H1 (cell line): ENCODE measurements at regions not wholly inside any gene's neighbourhood (a gene's known extent, or its start where the extent isn't known, plus 50 kb on each side); places are given as distances from the start of the nearest gene placed in this dataset.

Source experiments
- CTCF ChIA-PET: fragments of 300-600 bp; sonication (Branson Sonifier 250); formaldehyde crosslinking; loops from one replicate; lab custom pipeline; 2021; ENCODE audit not compliant: partially characterized antibody; lab: Charles Lee
- POLR2A ChIA-PET: fragments of 300-600 bp; sonication (Branson Sonifier 250); formaldehyde crosslinking; loops from one replicate; lab custom pipeline; 2021; ENCODE audit warnings: inconsistent platforms; ENCODE audit not compliant: partially characterized antibody; lab: Charles Lee
- DNase-seq, 2 experiments: peaks; one replicate each; pipeline versions ENCODE4 v3.0.0 to v3.0.0-alpha.2; 2010 to 2022; ENCODE audit warnings: low spot score in 2 of 2, low read depth in 1 of 2, mixed read lengths in 1 of 2
- FAIRE-seq: peaks from 2 replicates; lab custom pipeline; 2011; peaks lifted over from hg19 to GRCh38; lab: Jason Lieb, UNC
- H2AFZ ChIP-seq: 2 replicates; pipeline ENCODE4 v1.8.1; 2012; ENCODE audit warnings: low read length, inconsistent platforms
- H2AK5ac ChIP-seq: 2 replicates; pipeline ENCODE4 v1.6.1; 2013; ENCODE audit warnings: low read depth, low read length
- H2BK120ac ChIP-seq: replicated peaks from 2 replicates; pipeline ENCODE3; 2013; ENCODE audit warnings: low read depth, low read length, inconsistent platforms
- H2BK12ac ChIP-seq: 2 replicates; pipeline ENCODE4 v1.6.1; 2013; ENCODE audit warnings: low read depth, low read length
- H2BK15ac ChIP-seq: 2 replicates; pipeline ENCODE4 v1.6.1; 2013; ENCODE audit warnings: low read length
- H2BK20ac ChIP-seq: 2 replicates; pipeline ENCODE4 v1.6.1; 2013; ENCODE audit warnings: low read length
- H2BK5ac ChIP-seq: 2 replicates; pipeline ENCODE4 v1.6.1; 2013; ENCODE audit warnings: low read depth, low read length
- H3K14ac ChIP-seq: 2 replicates; pipeline ENCODE4 v1.6.1; 2013; ENCODE audit warnings: inconsistent platforms; ENCODE audit not compliant: insufficient read length
- H3K18ac ChIP-seq: 2 replicates; pipeline ENCODE4 v1.6.1; 2013; ENCODE audit warnings: low read length; ENCODE audit errors: extremely low read depth
- H3K23ac ChIP-seq: 2 replicates; pipeline ENCODE4 v1.6.1; 2013; ENCODE audit warnings: inconsistent platforms; ENCODE audit not compliant: insufficient read length
- H3K23me2 ChIP-seq: 2 replicates; pipeline ENCODE4 v1.6.1; 2013; ENCODE audit warnings: low read depth, low read length
- H3K27ac ChIP-seq: 2 replicates; pipeline ENCODE4 v1.6.1; 2011; ENCODE audit warnings: low read depth, low read length, inconsistent platforms
- H3K27me3 ChIP-seq, 4 experiments: replicated peaks in 1 of 4; 1 replicate in 1 of 4; 2 replicates in 3 of 4; pipeline versions ENCODE4 v1.6.1 to v1.8.1; 2011 to 2013; ENCODE audit warnings: low read length in 3 of 4, mild to moderate bottlenecking in 3 of 4, inconsistent platforms in 2 of 4, mixed read lengths in 2 of 4, moderate library complexity in 1 of 4; ENCODE audit not compliant: control insufficient read depth in 3 of 4, insufficient read depth in 3 of 4; ENCODE audit errors: extremely low read depth in 1 of 4
- H3K36me3 ChIP-seq, 4 experiments: 2 replicates each; pipeline versions ENCODE4 v1.6.1 to v1.8.1; 2011 to 2013; ENCODE audit warnings: mild to moderate bottlenecking in 4 of 4, low read length in 3 of 4, moderate library complexity in 2 of 4, control low read depth in 1 of 4, inconsistent platforms in 1 of 4; ENCODE audit not compliant: insufficient read depth in 4 of 4, control insufficient read depth in 2 of 4
- H3K4ac ChIP-seq: replicated peaks from 2 replicates; pipeline ENCODE3; 2013; ENCODE audit warnings: low read length, low read depth, mixed read lengths, inconsistent platforms; ENCODE audit not compliant: insufficient read length
- H3K4me1 ChIP-seq, 4 experiments: replicated peaks in 1 of 4; 1 replicate in 1 of 4; 2 replicates in 3 of 4; pipeline versions ENCODE4 v1.6.1 to v1.8.1; 2011 to 2013; ENCODE audit warnings: low read length in 3 of 4, inconsistent platforms in 2 of 4, mixed read lengths in 1 of 4; ENCODE audit not compliant: insufficient read depth in 4 of 4, control insufficient read depth in 3 of 4
- H3K4me2 ChIP-seq, 2 experiments: 2 replicates each; pipeline versions ENCODE4 v1.6.1 to v1.8.1; 2011 to 2013; ENCODE audit warnings: low read depth in 2 of 2, low read length in 2 of 2, control low read depth in 1 of 2, inconsistent platforms in 1 of 2, mild to moderate bottlenecking in 1 of 2; ENCODE audit not compliant: insufficient read depth in 1 of 2
- H3K4me3 ChIP-seq, 4 experiments: fragments of 200-600, 300-600 bp in 1 of 4; sonication (generic), shearing (Covaris generic), sonication (Bioruptor Twin) in 1 of 4; 2 replicates each; pipeline versions ENCODE4 v1.5.1 to v1.8.1; 2011 to 2016; ENCODE audit warnings: low read length in 4 of 4, low read depth in 3 of 4, control low read depth in 2 of 4, inconsistent platforms in 2 of 4, mild to moderate bottlenecking in 2 of 4, mixed read lengths in 1 of 4, moderate library complexity in 1 of 4; ENCODE audit not compliant: insufficient read depth in 2 of 4; ENCODE audit errors: extremely low read depth in 1 of 4
- H3K56ac ChIP-seq: replicated peaks from 2 replicates; pipeline ENCODE3; 2013; ENCODE audit warnings: low read depth, mild to moderate bottlenecking, mixed read lengths, low read length, inconsistent platforms; ENCODE audit not compliant: insufficient read length
- H3K79me1 ChIP-seq: 2 replicates; pipeline ENCODE4 v1.6.1; 2013; ENCODE audit warnings: low read depth, low read length, control low read depth
- H3K79me2 ChIP-seq, 2 experiments: 2 replicates each; pipeline versions ENCODE4 v1.6.1 to v1.8.1; 2012 to 2013; ENCODE audit warnings: low read length in 2 of 2, mild to moderate bottlenecking in 2 of 2, inconsistent platforms in 1 of 2; ENCODE audit not compliant: insufficient read depth in 2 of 2, control insufficient read depth in 1 of 2
- H3K9ac ChIP-seq, 4 experiments: replicated peaks in 1 of 4; 1 replicate in 1 of 4; 2 replicates in 3 of 4; pipeline versions ENCODE4 v1.6.1 to v1.8.1; 2011 to 2013; ENCODE audit warnings: low read depth in 3 of 4, low read length in 3 of 4, control low read depth in 2 of 4, mild to moderate bottlenecking in 2 of 4, moderate library complexity in 2 of 4, inconsistent platforms in 1 of 4; ENCODE audit errors: extremely low read depth in 1 of 4
- H3K9me3 ChIP-seq, 2 experiments: 2 replicates each; pipeline versions ENCODE4 v1.6.1 to v1.8.1; 2012 to 2013; ENCODE audit warnings: mild to moderate bottlenecking in 2 of 2, moderate library complexity in 2 of 2, control low read depth in 1 of 2, inconsistent platforms in 1 of 2, low read depth in 1 of 2, low read length in 1 of 2, mixed read lengths in 1 of 2; ENCODE audit not compliant: insufficient read depth in 2 of 2
- H4K20me1 ChIP-seq, 2 experiments: replicated peaks in 1 of 2; 2 replicates each; pipeline versions ENCODE3 to v1.8.1; 2011 to 2013; ENCODE audit warnings: inconsistent platforms in 2 of 2, low read length in 2 of 2, mild to moderate bottlenecking in 1 of 2; ENCODE audit not compliant: insufficient read depth in 2 of 2, control insufficient read depth in 1 of 2
- H4K5ac ChIP-seq: 2 replicates; pipeline ENCODE4 v1.6.1; 2013; ENCODE audit warnings: low read length, low read depth, mixed read lengths, inconsistent platforms; ENCODE audit not compliant: insufficient read length
- H4K8ac ChIP-seq: 2 replicates; pipeline ENCODE4 v1.8.0; 2013; ENCODE audit warnings: mild to moderate bottlenecking, moderate library complexity, low read length, inconsistent platforms; ENCODE audit not compliant: insufficient read depth; ENCODE audit errors: extremely low read depth
- H4K91ac ChIP-seq: replicated peaks from 2 replicates; pipeline ENCODE3; 2013; ENCODE audit warnings: low read length, mixed read lengths, inconsistent platforms; ENCODE audit not compliant: insufficient read length
- ATF2 ChIP-seq: IDR thresholded peaks from 2 replicates; pipeline ENCODE4 v1.6.1; 2012; ENCODE audit warnings: low read length, inconsistent platforms
- ATF3 ChIP-seq: IDR thresholded peaks from 2 replicates; pipeline ENCODE4 v1.6.1; 2011; ENCODE audit warnings: low read depth, mild to moderate bottlenecking, low read length; ENCODE audit not compliant: insufficient read depth
- CBX8 ChIP-seq: fragments of 300-800, 300-1000 bp; sonication (generic); IDR thresholded peaks from 2 replicates; pipeline ENCODE4 v1.7.1; 2016; ENCODE audit warnings: low read depth, low read length, borderline replicate concordance
- CHD1 ChIP-seq: IDR thresholded peaks from 2 replicates; pipeline ENCODE4 v1.6.1; 2012; ENCODE audit warnings: low read depth, low read length, improper control_type of control experiment
- FOSL1 ChIP-seq: IDR thresholded peaks from 2 replicates; pipeline ENCODE4 v1.6.1; 2011; ENCODE audit warnings: mild to moderate bottlenecking, low read depth, low read length, moderate library complexity; ENCODE audit not compliant: insufficient read depth
- KDM5A ChIP-seq: fragments of 200-600 bp; IDR thresholded peaks from 2 replicates; pipeline ENCODE4 v1.7.1; 2012; ENCODE audit warnings: mild to moderate bottlenecking, low read length, inconsistent platforms, mixed read lengths
- MAX ChIP-seq: IDR thresholded peaks from 2 replicates; pipeline ENCODE4 v1.6.1; 2012; ENCODE audit warnings: inconsistent platforms
- POLR2AphosphoS5 ChIP-seq: IDR thresholded peaks from 2 replicates; pipeline ENCODE4 v1.6.1; 2011; ENCODE audit warnings: low read depth, low read length
- RFX5 ChIP-seq: IDR thresholded peaks from 2 replicates; pipeline ENCODE4 v1.6.1; 2011; ENCODE audit warnings: low read depth, low read length, improper control_type of control experiment, borderline replicate concordance
- RNF2 ChIP-seq: fragments of 200-900, 300-1000 bp; sonication (generic); IDR thresholded peaks from 2 replicates; pipeline ENCODE4 v1.7.1; 2016; ENCODE audit warnings: borderline replicate concordance, low read depth, mild to moderate bottlenecking, antibody characterized with exemption, low read length; ENCODE audit not compliant: poor library complexity, severe bottlenecking; ENCODE audit errors: missing control alignments
- TBP ChIP-seq: IDR thresholded peaks from 2 replicates; pipeline ENCODE4 v1.6.1; 2011; ENCODE audit warnings: low read depth, low read length, improper control_type of control experiment
- TCF12 ChIP-seq: IDR thresholded peaks from 2 replicates; pipeline ENCODE4 v1.6.1; 2011; ENCODE audit warnings: low read depth, mild to moderate bottlenecking, low read length
- WGBS, 2 experiments: shearing (Covaris generic) in 1 of 2; methylation state at CpG; one replicate each; pipeline versions ENCODE4 v1.1.6 to v1.1.7; 2013 to 2015; ENCODE audit warnings: low lambda C conversion rate in 2 of 2, mixed read lengths in 2 of 2, inconsistent platforms in 1 of 2, low coverage in 1 of 2, missing lambda C conversion rate in 1 of 2; ENCODE audit not compliant: insufficient replicate concordance in 2 of 2, insufficient coverage in 1 of 2, insufficient read length in 1 of 2; ENCODE audit errors: extremely low coverage in 1 of 2, missing lambda C conversion rate in 1 of 2; 5-methylcytosine and 5-hydroxymethylcytosine counted together

GRCh38 chrX:35728481-35728880 lies 69.7 kb upstream of the MAGEB16 start:
- Histone ChIP-seq H3K79me2 (no peaks in the 10 kb centered on the region), H3K4me1 (no peaks in the 10 kb centered on the region), H3K4ac (no peak overlapping the region), H3K27ac (no peak overlapping the region), H3K23ac (no peak overlapping the region), H3K9me3 (no peaks in the 10 kb centered on the region), H2BK12ac (no peak overlapping the region), H3K14ac (no peak overlapping the region), H2AK5ac (no peak overlapping the region), H2BK5ac (no peak overlapping the region), H4K5ac (no peak overlapping the region), H2AFZ (no peak overlapping the region), H3K27me3 (peaks cover 22 to 70% (median 58%) of the 10 kb centered on the region in 4 experiments), H3K18ac (no peak overlapping the region), H3K9ac (no peak overlapping the region), H4K91ac (no peak overlapping the region), H3K4me2 (no peak overlapping the region), H2BK20ac (no peak overlapping the region), H2BK15ac (no peak overlapping the region), H4K20me1 (peaks cover 0 to 1% of the 10 kb centered on the region in 2 experiments), H3K36me3 (no peaks in the 10 kb centered on the region), H2BK120ac (no peak overlapping the region), H3K4me3 (no peak overlapping the region), H3K23me2 (no peaks in the 10 kb centered on the region), H3K56ac (no peak overlapping the region), H3K79me1 (no peaks in the 10 kb centered on the region), H4K8ac (no peak overlapping the region)
- DNase-seq: peak in 1 of 2 experiments; percentile 44
- ChIA-PET CTCF (no interaction called here), POLR2A (no interaction called here)
- 15% methylated on average over 2 of the region's 3 CpGs; no CpG with 5 or more reads in 1 of the 2 experiments for whole genome bisulfite sequencing, 2 experiments
- peak; percentile 95 for FAIRE-seq
- no peak for TF ChIP-seq FOSL1
- no peak for TF ChIP-seq MAX
- TF ChIP-seq CBX8: no peak
- TF ChIP-seq ATF2: no peak
- no peak for TF ChIP-seq RNF2
- TF ChIP-seq ATF3: no peak
- no peak for TF ChIP-seq TBP
- TF ChIP-seq POLR2AphosphoS5: peak; percentile 63
- no peak for TF ChIP-seq KDM5A
- no peak for TF ChIP-seq CHD1
- TF ChIP-seq TCF12: peak; percentile 17; the same call in 1 of the 2 replicates
- TF ChIP-seq RFX5: no peak
